ENCODE measurements at regions not wholly inside any gene's neighbourhood (a gene's known extent, or its start where the extent isn't known, plus 50 kb on each side); places are given as distances from the start of the nearest gene placed in this dataset.

GRCh38 chr4:170675568-170676262, 586.0 kb upstream of the AADAT start:
- no peak for DNase-seq (ENCODE audit: low spot score)
- TF ChIP-seq CTCF (IDR thresholded peaks at IDR 0.05; ENCODE audit: extremely low read depth, insufficient read depth, missing control alignments), result no peak
- in situ Hi-C loops (cut with MboI; ENCODE audit: low pct_unique_long_range_greater_than_20kb, low sequenced_read_pairs, unreplicated experiment), result no loop called here

- in situ Hi-C loops (cut with MboI; ENCODE audit: low pct_unique_long_range_greater_than_20kb, low sequenced_read_pairs, unreplicated experiment), result no loop called here
- no peak for TF ChIP-seq CTCF (IDR thresholded peaks at IDR 0.05; ENCODE audit: extremely low read depth, insufficient read depth, missing control alignments)
- no peak for DNase-seq (ENCODE audit: low spot score)
Measured at GRCh38 chr4:170674176-170674575, 584.4 kb upstream of the AADAT start.

GRCh38 chr4:170672381-170672965, 582.7 kb upstream of the AADAT start:
- no peak for TF ChIP-seq CTCF (IDR thresholded peaks at IDR 0.05; ENCODE audit: extremely low read depth, insufficient read depth, missing control alignments)
- in situ Hi-C loops (cut with MboI; ENCODE audit: low pct_unique_long_range_greater_than_20kb, low sequenced_read_pairs, unreplicated experiment), result no loop called here
- no peak for DNase-seq (ENCODE audit: low spot score)

GRCh38 chr4:170671171-170671570, 581.4 kb upstream of the AADAT start:
- no peak for TF ChIP-seq CTCF (IDR thresholded peaks at IDR 0.05; ENCODE audit: extremely low read depth, insufficient read depth, missing control alignments)
- in situ Hi-C loops (cut with MboI; ENCODE audit: low pct_unique_long_range_greater_than_20kb, low sequenced_read_pairs, unreplicated experiment), result no loop called here
- no peak for DNase-seq (ENCODE audit: low spot score)

- in situ Hi-C loops (cut with MboI; ENCODE audit: low pct_unique_long_range_greater_than_20kb, low sequenced_read_pairs, unreplicated experiment), result no loop called here
- DNase-seq (ENCODE audit: low spot score), result no peak
- no peak for TF ChIP-seq CTCF (IDR thresholded peaks at IDR 0.05; ENCODE audit: extremely low read depth, insufficient read depth, missing control alignments)
Measured at GRCh38 chr4:170667814-170668213, 578.1 kb upstream of the AADAT start.

- no peak for DNase-seq (ENCODE audit: low spot score)
- no peak for TF ChIP-seq CTCF (IDR thresholded peaks at IDR 0.05; ENCODE audit: extremely low read depth, insufficient read depth, missing control alignments)
- in situ Hi-C loops (cut with MboI; ENCODE audit: low pct_unique_long_range_greater_than_20kb, low sequenced_read_pairs, unreplicated experiment), result no loop called here
Measured at GRCh38 chr4:170666909-170667308, 577.2 kb upstream of the AADAT start.

Data from GM13977 (cell line).